Inferior parietal cortex (tissue), 1 donor: ENCODE measurements at regions not wholly inside any gene's neighbourhood (a gene's known extent, or its start where the extent isn't known, plus 50 kb on each side); places are given as distances from the start of the nearest gene placed in this dataset.
"Not testable (repeated sequence)": the region's sequence is repeated elsewhere in the genome, so short reads cannot be mapped to it uniquely, and the experiment has no call there.

Experiments used
- DNase-seq: peaks from one replicate; pipeline ENCODE4 v3.0.0-alpha.2; 2016; ENCODE audit errors: extremely low spot score

GRCh38 chr4:44563496-44563895 is 87.9 kb downstream of the YIPF7 start:
- peak; percentile 14 for DNase-seq

- no peak for DNase-seq
Observed at GRCh38 chr4:44558031-44558605, 93.3 kb downstream of the YIPF7 start.

GRCh38 chr4:44554768-44555167 is 96.7 kb downstream of the YIPF7 start:
- DNase-seq, result no peak

- DNase-seq, result no peak
Observed at GRCh38 chr4:44553180-44553579, 98.2 kb downstream of the YIPF7 start.

- no peak for DNase-seq
Observed at GRCh38 chr4:44545781-44546180, 97.2 kb upstream of the KCTD8 start.

GRCh38 chr4:44544158-44544557 is 95.5 kb upstream of the KCTD8 start:
- DNase-seq, result no peak

GRCh38 chr4:44538534-44538933 is 89.9 kb upstream of the KCTD8 start:
- DNase-seq, result no peak

- no peak for DNase-seq
Observed at GRCh38 chr4:44535981-44536380, 87.4 kb upstream of the KCTD8 start.

GRCh38 chr4:44532851-44533250 is 84.2 kb upstream of the KCTD8 start:
- DNase-seq, result no peak

- no peak for DNase-seq
Observed at GRCh38 chr4:44522761-44523445, 74.3 kb upstream of the KCTD8 start.

- DNase-seq, result not testable (repeated sequence)
Observed at GRCh38 chr4:44502216-44502615, 53.6 kb upstream of the KCTD8 start.
